NOMO-1 treated with DMSO at 0.1 percent for 48 hours (cell line): ENCODE measurements at regions not wholly inside any gene's neighbourhood (a gene's known extent, or its start where the extent isn't known, plus 50 kb on each side); places are given as distances from the start of the nearest gene placed in this dataset.
A peak's percentile ranks its signal among the peaks of the same experiment; 100 is the strongest.

ENCODE experiments used
- DNase-seq: peaks from one replicate; lab custom pipeline; 2025; ENCODE audit not compliant: unreplicated experiment; lab: John Stamatoyannopoulos, UW

- DNase-seq = no peak
Observed at GRCh38 chr12:116401565-116401964, 124.1 kb upstream of the MED13L start.

GRCh38 chr12:116402163-116402939, 124.9 kb upstream of the MED13L start:
- DNase-seq = no peak

GRCh38 chr12:116403546-116403945, 126.1 kb upstream of the MED13L start:
- DNase-seq = no peak

GRCh38 chr12:116404247-116404646, 126.8 kb upstream of the MED13L start:
- DNase-seq = no peak

GRCh38 chr12:116404913-116405611, 127.6 kb upstream of the MED13L start:
- no peak for DNase-seq

GRCh38 chr12:116406529-116406928, 129.0 kb upstream of the MED13L start:
- DNase-seq = peak; percentile 80

GRCh38 chr12:116408489-116409250, 131.2 kb upstream of the MED13L start:
- no peak for DNase-seq

GRCh38 chr12:116411977-116412376, 134.5 kb upstream of the MED13L start:
- DNase-seq = no peak

- DNase-seq = no peak
Observed at GRCh38 chr12:116414891-116415290, 137.4 kb upstream of the MED13L start.

- no peak for DNase-seq
Observed at GRCh38 chr12:116415408-116416108, 138.1 kb upstream of the MED13L start.

- DNase-seq = no peak
Observed at GRCh38 chr12:116416166-116416565, 138.7 kb upstream of the MED13L start.

- DNase-seq = no peak
Observed at GRCh38 chr12:116418551-116418950, 140.6 kb upstream of the MAP1LC3B2 start.

GRCh38 chr12:116420227-116420880, 138.8 kb upstream of the MAP1LC3B2 start:
- no peak for DNase-seq

GRCh38 chr12:116421785-116422538, 137.2 kb upstream of the MAP1LC3B2 start:
- no peak for DNase-seq

GRCh38 chr12:116423094-116423493, 136.1 kb upstream of the MAP1LC3B2 start:
- no peak for DNase-seq

GRCh38 chr12:116425256-116426193, 133.7 kb upstream of the MAP1LC3B2 start:
- no peak for DNase-seq

- DNase-seq = no peak
Observed at GRCh38 chr12:116426391-116427136, 132.6 kb upstream of the MAP1LC3B2 start.
